ENCODE measurements at regions not wholly inside any gene's neighbourhood (a gene's known extent, or its start where the extent isn't known, plus 50 kb on each side); places are given as distances from the start of the nearest gene placed in this dataset.

- no peaks in the 10 kb centered on the region for H3K36me3 ChIP-seq
- no peak overlapping the region for H3K4me3 ChIP-seq
- no peak overlapping the region for H3K9ac ChIP-seq (ENCODE audit: low read depth in 2 of 2, low read length in 2 of 2)
- no peaks in the 10 kb centered on the region for H3K9me3 ChIP-seq
- H3K4me1 ChIP-seq = no peaks in the 10 kb centered on the region
- TF ChIP-seq CTCF (IDR thresholded peaks at IDR 0.05) = no peak
- intact Hi-C loops (cut with DNase I) = no loop called here
- no peak overlapping the region for H3K27ac ChIP-seq
- no peaks in the 10 kb centered on the region for H3K27me3 ChIP-seq
- no peak for DNase-seq
These were observed 498.2 kb downstream of the BCL11B start for GRCh38 chr14:98773814-98774213.

- Histone ChIP-seq H3K9ac (ENCODE audit: low read depth in 2 of 2, low read length in 2 of 2) (no peak overlapping the region), H3K27ac (no peak overlapping the region), H3K27me3 (no peaks in the 10 kb centered on the region), H3K9me3 (no peaks in the 10 kb centered on the region), H3K4me1 (no peaks in the 10 kb centered on the region), H3K36me3 (no peaks in the 10 kb centered on the region), H3K4me3 (no peak overlapping the region)
- no peak for TF ChIP-seq CTCF (IDR thresholded peaks at IDR 0.05)
- no peak for DNase-seq
- intact Hi-C loops (cut with DNase I) = no loop called here
These were observed 496.1 kb downstream of the BCL11B start for GRCh38 chr14:98775892-98776291.

- intact Hi-C loops (cut with DNase I) = no loop called here
- Histone ChIP-seq H3K36me3 (no peaks in the 10 kb centered on the region), H3K9me3 (no peaks in the 10 kb centered on the region), H3K4me3 (no peak overlapping the region), H3K9ac (ENCODE audit: low read depth in 2 of 2, low read length in 2 of 2) (no peak overlapping the region), H3K27me3 (no peaks in the 10 kb centered on the region), H3K27ac (no peak overlapping the region), H3K4me1 (no peaks in the 10 kb centered on the region)
- no peak for TF ChIP-seq CTCF (IDR thresholded peaks at IDR 0.05)
- no peak for DNase-seq
These were observed 489.9 kb downstream of the BCL11B start for GRCh38 chr14:98782062-98782461.

- H3K9me3 ChIP-seq = no peaks in the 10 kb centered on the region
- H3K4me1 ChIP-seq = no peaks in the 10 kb centered on the region
- no peak for TF ChIP-seq CTCF (IDR thresholded peaks at IDR 0.05)
- DNase-seq = no peak
- H3K27me3 ChIP-seq = no peaks in the 10 kb centered on the region
- no peak overlapping the region for H3K4me3 ChIP-seq
- H3K27ac ChIP-seq = no peak overlapping the region
- intact Hi-C loops (cut with DNase I) = no loop called here
- H3K36me3 ChIP-seq = no peaks in the 10 kb centered on the region
- no peak overlapping the region for H3K9ac ChIP-seq (ENCODE audit: low read depth in 2 of 2, low read length in 2 of 2)
These were observed 486.4 kb downstream of the BCL11B start for GRCh38 chr14:98785578-98785977.

GRCh38 chr14:98786456-98786855 lies 485.5 kb downstream of the BCL11B start:
- no peak for TF ChIP-seq CTCF (IDR thresholded peaks at IDR 0.05)
- Histone ChIP-seq H3K4me3 (no peak overlapping the region), H3K27ac (no peak overlapping the region), H3K9ac (ENCODE audit: low read depth in 2 of 2, low read length in 2 of 2) (no peak overlapping the region), H3K4me1 (no peaks in the 10 kb centered on the region), H3K27me3 (no peaks in the 10 kb centered on the region), H3K9me3 (no peaks in the 10 kb centered on the region), H3K36me3 (no peaks in the 10 kb centered on the region)
- intact Hi-C loops (cut with DNase I) = no loop called here
- no peak for DNase-seq

GRCh38 chr14:98791661-98792060 lies 480.3 kb downstream of the BCL11B start:
- H3K4me1 ChIP-seq = no peaks in the 10 kb centered on the region
- H3K9ac ChIP-seq (ENCODE audit: low read depth in 2 of 2, low read length in 2 of 2) = no peak overlapping the region
- DNase-seq = no peak
- intact Hi-C loops (cut with DNase I) = no loop called here
- H3K27ac ChIP-seq = no peak overlapping the region
- no peaks in the 10 kb centered on the region for H3K9me3 ChIP-seq
- H3K27me3 ChIP-seq = no peaks in the 10 kb centered on the region
- TF ChIP-seq CTCF (IDR thresholded peaks at IDR 0.05) = no peak
- no peak overlapping the region for H3K4me3 ChIP-seq
- no peaks in the 10 kb centered on the region for H3K36me3 ChIP-seq

All from colonic mucosa (tissue), 4 donors.